CD4-positive, alpha-beta T cell treated with Interleukin-4 for 1 hour (primary cell): ENCODE measurements at regions not wholly inside any gene's neighbourhood (a gene's known extent, or its start where the extent isn't known, plus 50 kb on each side); places are given as distances from the start of the nearest gene placed in this dataset.
"Not testable (repeated sequence)": the region's sequence is repeated elsewhere in the genome, so short reads cannot be mapped to it uniquely, and the experiment has no call there.

Experiments used
- DNase-seq, 2 donors: peaks; one replicate each; pipeline ENCODE4 v3.0.0-alpha.2; 2020 to 2022

DNA sequence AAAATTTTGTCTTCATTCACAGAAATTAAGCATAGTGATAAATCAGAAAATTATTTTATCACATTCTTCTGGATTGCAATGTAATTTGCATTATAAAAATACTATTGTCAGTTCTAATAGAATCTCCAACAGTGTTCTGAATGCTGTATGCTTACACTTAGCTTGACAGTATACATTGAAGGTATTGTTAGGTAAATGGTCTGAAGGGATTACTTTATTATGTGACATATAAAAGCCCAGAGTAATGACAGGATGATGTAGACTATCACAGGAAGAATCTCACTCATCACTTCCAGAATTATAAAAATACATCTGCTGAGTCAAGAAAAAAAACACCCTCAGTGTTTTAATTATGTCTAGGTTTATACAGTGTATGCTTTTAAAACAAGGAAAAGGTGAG is 1532.5 kb upstream of the RAG2 start:
- no peak for DNase-seq

DNA sequence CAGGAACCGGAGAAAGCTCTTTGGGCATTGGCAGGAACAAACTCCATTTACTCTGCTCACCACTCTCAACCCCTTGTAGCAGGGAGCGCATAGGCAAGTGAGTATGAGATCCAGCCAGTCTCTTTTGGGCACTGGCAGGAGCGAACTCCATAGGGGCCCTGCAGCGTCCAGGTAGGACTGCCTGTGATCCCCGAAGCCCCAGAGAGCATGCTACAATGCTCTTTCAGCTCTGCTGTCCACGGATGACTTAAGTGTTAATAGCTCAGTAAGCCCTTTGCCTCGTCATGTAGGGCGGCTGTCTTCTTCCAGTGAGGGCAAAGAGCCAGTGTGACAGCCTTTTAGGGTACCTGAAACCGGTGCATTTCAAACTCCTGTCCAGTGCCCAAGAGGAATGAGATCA is 1525.6 kb upstream of the RAG2 start:
- DNase-seq: no peak

DNA sequence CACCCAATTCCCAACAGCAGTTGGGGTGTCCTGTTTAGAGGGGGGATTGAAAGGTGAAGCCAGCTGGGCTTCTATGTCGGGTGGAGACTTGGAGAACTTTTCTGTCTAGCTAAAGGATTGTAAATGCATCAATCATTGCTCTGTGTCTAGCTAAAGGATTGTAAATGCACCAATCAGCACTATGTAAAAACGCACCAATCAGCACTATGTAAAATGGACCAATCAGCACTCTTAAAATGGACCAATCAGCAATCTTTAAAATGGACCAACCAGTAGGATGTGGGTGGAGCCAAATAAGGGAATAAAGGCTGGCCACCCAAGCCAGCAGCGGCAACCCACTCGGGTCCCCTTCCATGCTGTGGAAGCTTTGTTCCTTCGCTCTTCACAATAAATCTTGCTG is 1518.6 kb upstream of the RAG2 start:
- not testable (repeated sequence) for DNase-seq

DNA sequence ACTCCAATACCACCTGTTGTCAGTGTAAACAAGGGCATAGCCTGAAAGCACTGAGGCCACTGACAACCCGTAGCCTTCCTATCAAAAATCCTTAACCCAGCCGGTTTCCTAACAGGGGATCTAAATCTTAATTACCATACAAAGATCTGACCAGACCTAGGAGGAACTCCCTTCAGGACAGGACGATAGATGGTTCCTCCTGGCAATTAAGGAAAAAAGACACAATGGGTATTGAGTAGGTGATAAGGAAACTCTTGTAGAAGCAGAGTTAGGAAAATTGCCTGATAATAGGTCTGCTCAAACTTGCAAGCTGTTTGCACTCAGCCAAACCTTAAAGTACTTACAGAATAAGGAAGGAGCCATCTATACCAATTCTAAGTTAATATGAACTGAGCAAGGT is 1517.3 kb upstream of the RAG2 start:
- not testable (repeated sequence) for DNase-seq

DNA sequence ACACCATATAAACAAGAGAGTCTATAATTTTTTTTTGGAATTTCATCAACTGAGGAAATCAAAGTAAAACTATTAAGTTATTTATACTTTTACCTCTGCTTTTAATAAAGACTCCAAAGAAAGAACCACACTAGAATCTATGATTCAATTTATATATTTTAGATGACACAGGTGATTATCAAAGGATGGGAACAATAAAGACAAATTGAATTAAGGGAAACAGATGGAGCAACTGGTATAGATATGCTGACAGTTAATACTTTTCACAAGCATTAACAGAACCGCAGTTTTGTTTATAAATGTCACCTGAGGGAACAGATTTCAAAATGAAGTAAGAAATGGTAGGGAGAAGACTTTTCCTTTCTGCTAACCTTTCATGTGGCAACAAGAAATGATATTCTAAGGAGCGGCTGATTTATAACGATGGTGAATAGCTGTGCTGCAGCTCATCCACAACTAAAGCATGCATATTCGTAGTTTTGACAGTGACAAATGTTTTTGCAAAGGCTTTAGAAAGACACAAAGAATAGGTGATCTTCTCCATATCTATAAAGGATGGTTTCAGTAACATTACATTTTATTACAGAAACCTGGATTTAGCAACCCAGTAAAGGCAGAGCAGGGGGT is 1502.9 kb upstream of the RAG2 start:
- no peak for DNase-seq

DNA sequence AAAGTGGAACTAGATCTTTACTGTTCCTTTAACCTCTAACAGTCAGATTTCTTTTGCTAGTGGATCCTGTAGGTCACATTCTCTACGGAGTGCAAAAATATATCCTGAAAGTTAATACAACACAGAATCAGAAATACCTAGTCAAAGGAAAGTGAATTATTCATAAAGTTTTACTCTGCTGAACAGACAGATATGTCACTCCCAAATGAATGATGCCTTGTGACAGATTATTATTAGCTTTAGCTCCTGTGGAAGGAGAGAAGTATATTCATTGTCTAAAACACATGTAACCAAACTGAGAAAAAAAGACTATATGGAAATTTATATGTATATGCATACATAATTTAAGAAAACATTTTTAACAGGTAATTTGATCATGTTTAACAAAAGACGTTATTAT is 1497.2 kb upstream of the RAG2 start:
- no peak for DNase-seq

DNA sequence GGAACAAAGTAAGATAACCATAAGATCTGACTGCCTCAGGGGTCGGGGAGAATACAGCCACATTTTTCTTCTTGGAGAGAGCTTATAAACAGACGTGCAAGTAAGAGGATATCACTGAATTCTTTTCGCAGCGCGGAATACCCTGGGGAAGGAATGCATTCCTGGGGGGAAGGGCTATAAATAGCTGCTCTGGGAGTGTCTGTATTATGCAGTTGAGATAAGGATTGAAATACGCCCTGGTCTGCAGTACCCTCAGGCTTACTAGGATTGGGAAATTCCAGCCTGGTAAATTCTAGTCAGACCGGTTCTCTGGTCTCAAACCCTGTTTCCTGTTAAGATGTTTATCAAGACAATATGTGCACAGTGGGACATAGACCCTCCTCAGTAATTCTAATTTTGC is 1491.7 kb upstream of the RAG2 start:
- no peak for DNase-seq

DNA sequence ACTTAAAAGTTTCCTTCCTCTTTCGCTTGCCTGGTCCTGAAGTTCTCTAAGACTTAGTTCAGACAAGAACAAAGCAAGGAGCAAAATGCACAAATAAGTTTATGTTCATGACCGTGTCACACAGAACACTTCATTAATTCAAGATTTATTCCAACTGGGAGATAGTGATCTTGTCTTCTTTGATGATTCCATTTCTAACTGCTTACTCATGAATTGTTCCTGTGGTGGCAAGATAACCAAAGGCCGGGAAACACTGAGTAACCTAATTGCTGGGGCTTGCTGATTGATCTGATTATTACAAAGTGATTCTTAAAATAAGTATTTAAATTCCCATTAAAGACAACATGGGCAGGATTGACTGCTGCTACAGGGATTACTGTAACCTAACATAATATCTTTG is 1462.9 kb upstream of the RAG2 start:
- DNase-seq: no peak

DNA sequence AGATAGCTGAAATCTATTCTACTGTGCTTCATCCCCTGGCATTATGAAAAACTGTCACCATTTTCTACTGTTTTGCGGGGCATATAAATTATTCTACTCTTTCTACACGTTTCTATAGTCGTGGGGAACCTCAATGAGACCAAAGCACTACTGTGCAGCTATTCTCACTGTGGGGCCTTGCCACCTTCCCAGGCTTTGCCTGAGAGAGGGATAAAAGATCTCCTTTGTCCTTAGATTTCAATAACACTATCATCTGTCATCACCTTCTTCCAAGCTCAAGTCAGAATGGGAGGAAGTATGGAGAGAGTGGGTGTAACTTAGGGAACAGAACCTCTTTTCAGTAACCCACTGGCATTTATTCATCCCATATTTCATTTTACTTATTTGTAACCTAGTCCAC is 1462.1 kb upstream of the RAG2 start:
- DNase-seq: no peak

DNA sequence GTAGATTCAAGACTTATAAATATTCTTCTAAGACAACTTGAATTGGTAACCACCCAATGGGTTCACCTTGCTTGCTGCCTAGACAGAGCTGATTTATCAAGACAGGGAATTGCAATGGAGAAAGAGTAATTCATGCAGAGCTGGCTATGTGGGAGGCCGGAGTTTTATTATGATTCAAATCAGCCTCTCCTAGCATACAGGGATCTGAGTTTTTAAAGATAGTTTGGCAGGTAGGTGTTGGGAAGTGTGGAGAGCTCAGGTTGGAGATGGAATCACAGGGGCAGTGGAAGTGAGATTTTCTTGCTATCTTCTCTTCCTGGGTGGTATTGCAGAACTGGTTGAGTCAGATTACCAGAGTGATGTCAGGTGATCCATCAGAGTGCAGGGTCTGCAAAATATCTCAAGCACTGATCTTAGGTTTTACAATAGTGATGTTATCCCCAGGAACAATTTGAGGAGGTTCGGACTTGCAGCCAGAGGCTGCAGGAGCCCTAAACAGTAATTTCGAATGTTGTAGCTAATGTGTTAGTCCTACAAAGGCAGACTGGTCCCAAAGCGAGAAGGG is 1448.6 kb upstream of the RAG2 start:
- no peak for DNase-seq

DNA sequence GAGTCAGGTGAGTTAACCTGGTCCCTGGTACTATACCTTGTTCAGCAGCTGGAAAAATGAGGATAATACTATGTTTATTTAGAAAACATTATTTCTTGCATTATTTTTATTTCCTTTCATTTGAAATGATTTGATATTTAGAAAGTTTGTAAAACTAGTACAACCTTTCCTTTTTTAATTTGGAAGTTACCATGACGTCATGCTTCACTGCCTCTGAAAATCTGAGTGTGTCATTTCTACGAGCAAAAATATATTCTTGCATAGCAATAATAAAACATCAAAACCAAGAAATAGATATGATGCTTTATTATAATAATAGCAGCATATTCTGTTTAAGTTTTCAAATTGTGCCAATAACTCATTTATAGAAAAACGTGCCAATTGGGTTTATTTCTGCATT is 1445.0 kb upstream of the RAG2 start:
- no peak for DNase-seq

DNA sequence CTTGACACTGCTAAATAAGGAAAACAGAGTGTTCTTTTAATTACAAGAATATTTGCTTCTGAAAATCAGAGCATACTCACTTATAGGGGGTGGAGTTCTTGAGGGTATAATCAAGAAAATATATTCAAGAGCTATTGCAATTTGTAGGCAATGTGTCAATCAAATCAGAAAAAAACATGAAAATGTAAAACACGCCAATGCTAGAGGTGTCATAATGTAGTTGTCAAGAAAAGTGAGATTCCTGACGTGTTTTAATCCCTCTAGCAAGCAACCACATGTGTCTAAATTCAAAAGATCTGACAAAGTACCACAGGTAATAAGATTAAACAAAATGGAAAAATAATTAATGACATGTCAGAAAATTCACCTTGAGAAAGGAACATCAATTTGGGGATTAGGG is 1440.7 kb upstream of the RAG2 start:
- DNase-seq: no peak

DNA sequence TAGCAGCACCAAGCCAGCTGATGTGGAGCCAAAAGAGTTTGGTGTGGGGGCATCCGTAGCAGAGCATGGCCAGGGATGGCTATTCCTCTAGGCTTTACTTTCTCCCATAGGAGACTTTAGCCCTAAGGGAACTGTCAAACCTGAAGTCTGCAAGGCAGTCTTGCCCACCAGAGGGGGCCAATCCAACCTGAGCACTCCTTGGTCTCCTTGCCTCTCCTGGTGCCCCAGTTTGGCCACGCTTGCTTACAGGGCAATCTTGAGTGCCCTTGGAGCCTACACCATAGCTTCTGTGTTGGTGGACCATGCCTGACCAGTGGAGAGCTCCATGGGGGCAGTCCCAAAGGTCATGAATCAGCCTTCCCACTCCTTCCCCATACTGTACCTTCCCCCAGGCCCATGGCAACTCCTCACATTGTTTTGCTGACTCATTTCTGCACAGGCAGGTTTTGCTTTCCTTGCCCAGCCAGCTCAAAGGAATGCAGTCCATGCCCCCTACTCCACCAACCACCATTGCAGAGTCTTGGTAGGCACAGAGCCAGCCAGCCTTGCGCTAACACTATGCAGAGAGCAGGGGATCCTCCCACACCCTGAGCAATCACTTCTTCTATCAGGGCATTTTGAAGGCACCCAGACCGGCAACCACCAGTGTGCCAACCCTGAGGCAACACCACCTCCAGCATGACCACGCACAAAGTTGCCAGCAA is 1421.2 kb upstream of the RAG2 start:
- no peak for DNase-seq

DNA sequence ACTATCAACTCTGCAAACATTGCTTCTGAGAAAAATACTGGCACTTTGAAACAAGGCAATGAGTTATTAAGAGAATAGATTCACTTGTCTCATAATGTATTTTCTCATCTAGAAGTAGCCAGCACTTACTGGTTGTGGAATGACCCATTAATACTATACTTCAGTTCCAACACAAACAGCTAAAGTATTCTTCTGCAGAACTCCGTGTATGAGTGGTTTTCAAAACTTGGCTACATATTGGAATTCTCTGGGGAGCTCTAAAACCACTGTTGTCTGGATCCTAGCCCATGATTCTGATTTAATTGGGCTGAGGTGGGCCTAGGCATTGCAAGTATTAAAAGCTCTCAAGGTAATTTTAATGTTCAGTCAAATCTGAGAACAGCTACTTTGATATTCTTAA is 1416.4 kb upstream of the RAG2 start:
- DNase-seq: no peak

DNA sequence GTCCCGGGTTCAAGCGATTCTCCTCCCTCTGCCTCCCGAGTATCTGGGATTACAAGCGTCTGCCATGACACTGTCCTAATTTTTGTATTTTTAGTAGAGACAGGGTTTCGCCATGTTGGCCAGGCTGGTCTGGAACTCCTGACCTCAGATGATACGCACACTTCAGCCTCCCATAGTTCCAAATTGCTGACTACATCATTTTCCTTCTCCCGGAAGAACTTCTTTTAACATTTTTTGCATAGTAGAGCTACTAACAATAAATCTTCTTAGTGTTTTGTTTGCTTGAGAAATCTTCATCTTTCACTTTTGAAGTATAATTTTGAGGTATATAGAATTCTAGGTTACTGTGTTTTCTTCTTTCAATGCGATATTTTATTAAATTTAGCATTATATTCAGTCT is 1415.1 kb upstream of the RAG2 start:
- no peak for DNase-seq

DNA sequence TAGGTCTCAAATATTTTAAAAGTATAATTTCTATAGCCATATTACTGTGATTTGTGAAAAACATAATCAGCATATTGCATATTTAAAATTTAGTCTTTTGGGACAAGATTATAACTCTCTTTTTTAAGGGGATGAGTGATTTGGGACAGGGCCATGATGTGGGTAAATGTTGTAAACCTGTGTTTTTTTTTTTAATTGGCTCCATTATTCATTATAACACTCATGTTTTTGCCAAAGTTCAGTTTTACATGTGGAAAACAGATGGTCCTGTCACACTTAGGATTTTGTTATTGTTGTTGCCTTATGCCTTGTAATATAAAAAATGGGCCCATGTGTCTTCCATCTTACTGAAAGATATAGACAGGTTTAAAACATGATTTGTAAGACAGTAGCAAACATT is 1413.5 kb upstream of the RAG2 start:
- no peak for DNase-seq

DNA sequence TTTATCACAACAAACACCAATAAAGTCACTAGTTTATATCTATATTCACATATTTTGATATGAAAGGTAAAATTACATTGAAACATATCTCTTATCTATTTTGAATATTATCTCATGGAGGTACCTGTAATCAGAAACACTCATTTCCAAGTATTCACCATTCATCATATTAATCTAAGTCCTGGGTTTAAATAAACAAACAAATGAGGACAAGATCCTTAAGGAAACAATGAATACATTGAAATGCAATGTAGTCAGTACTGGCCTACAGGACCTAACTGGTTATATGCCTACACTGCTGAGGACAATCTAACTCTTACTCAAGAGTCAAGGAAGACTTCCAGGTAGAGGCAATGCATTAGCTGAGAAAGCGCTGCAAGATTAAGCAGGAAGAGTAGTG is 1411.9 kb upstream of the RAG2 start:
- no peak for DNase-seq

DNA sequence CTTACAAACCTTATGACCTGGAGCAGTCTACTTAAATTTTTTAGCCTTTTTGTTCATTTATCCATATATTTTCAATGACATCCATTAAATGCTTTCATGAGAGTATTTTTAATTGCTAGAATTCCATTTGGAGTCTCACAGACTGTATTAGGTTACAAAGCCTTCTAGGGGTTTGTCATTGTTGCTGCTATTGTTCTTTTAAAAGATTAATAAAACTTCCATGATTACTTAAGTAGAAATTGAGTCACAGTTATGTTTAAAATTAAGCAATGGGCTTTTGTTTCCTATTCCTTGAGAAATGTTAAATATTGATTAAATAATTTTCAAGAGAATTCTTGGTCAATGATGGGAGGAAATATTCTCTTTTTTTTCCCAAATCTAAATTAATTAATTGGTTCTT is 1408.4 kb upstream of the RAG2 start:
- DNase-seq: no peak

DNA sequence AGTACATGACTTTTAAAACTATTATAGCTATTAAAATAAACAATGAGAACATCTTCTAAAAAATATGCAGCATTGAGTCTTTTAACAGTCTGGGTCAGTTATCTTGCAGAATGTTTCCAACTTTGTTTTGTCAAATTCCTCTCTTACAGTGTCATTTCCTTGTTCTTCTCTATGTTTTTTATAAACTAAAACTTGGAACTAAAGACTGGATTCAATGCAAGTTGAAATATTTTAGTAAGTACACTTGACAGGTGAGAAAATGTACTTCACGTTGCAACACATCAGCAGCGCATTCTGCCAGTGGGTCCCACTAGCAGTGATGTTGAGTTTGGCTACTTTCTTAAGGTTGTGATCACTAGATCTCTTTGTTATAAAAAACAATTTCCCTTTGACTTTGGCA is 1407.6 kb upstream of the RAG2 start:
- no peak for DNase-seq

DNA sequence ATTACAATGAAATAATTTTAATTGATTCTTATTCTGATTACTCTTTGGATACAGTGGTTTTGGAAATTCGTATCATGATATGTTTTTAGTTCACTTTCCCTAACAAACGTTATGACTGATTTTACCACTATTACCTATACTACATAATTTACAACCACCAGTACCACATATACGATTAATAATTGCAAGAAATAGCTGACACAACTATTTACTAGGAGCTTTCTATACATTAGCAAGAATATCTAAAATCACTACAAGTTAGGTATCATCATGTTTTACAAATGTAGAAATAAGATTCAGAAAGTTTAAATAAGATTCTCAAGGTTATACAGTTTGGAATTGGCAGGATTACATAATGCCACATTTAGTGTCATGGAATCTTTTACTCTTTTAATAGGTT is 1401.1 kb upstream of the RAG2 start:
- no peak for DNase-seq

DNA sequence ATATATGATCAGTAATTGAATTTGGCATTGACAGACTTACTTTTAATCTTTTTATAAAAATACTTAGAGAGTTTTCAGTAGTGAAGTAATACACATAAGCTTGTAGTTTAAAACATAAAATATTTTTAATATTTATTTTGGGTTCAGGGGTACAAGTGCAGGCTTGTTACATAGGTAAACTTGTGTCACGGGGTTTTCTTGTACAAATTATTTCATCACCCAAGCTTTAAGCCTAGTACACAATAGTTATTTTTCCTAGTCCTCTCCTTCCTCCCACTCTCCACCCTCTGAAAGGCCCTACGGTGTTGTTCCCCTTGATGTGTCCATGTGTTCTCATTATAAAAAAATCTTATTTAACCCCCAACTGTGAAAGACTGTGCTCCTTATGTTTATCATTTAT is 1397.8 kb upstream of the RAG2 start:
- no peak for DNase-seq

DNA sequence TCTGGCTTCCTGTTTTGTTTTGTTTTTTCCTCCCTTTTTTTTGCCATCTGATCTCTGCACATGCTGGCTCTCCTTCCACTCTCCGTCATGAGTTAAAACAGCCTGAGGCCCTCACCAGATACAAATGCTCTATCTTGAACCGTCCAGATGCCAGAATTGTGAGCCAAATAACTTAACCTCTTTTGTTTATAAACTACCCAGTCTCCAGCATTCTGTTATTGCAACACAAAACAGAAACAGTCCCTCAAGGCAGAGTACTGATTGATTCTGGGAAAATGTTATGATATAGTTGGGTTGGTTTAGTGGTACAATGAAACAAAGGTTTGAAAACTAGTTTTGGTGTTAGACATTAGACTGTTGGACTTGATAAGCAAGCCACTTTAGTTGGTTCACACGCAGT is 1390.0 kb upstream of the RAG2 start:
- DNase-seq: no peak

DNA sequence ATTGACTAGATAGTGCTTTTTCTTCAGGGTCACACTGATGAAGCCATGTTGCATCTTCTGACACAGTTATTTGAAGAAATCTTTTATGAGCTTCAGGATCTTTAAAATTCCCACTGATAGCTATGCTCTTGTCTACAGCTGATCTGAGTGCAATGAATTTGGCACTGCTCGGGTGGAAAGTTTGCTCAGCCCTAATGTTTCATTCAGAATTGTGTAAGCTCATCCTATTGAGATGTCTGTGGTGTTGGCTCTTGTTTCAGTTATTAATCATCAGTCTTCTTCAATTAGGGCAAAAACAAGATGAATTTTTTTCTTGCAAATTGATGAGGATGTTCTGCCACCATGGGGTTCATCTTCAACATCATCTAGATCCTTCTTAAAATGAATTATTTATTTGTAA is 1387.0 kb upstream of the RAG2 start:
- no peak for DNase-seq

DNA sequence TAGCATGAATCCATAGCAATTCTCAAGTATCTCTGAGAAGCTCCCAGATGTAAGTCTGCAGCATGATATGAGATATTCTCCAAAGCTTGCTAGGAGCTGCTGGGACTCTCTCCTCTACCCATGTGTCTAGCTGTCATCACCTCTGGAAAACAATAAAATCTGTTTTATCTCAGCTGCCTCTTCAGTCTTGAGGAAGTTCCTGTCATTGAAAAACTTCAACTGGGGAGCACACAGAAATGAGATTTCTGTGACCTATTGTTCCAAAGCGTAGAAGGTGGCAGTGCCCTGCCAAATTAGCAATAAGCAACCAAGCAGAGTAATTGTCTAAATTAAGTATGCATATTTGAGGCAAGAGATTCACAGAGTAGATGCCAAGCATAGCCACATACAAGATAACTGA is 1380.6 kb upstream of the RAG2 start:
- no peak for DNase-seq

DNA sequence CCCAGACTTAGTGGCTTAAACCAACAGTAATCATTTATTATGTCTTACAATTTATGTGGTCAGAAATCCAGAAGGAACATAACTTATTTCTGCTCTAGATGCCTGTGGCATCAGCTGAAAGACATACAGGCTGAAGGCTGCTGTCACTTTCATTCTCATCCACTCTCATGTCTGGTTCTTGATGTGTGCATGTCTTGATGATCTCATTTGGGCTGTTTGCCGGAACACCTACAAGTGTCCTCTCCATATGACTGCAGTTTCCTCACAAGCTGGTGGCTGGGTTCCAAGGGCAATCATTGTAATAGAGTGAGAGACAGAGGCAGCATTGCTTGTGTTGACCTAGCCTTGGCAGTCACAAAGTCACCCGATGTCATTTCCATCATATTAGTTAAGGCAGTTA is 1375.9 kb upstream of the RAG2 start:
- DNase-seq: no peak
